ENCODE measurements at regions not wholly inside any gene's neighbourhood (a gene's known extent, or its start where the extent isn't known, plus 50 kb on each side); places are given as distances from the start of the nearest gene placed in this dataset.

- TF ChIP-seq CTCF (IDR thresholded peaks at IDR 0.05; ENCODE audit: low read length, missing control alignments), result no peak
- no peak for DNase-seq (ENCODE audit: low read depth)
- no peak overlapping the region for H3K4me3 ChIP-seq (replicated peaks; ENCODE audit: low read depth, low read length)
Measured at GRCh38 chr2:71743995-71744675, 290.8 kb downstream of the DYSF start.

DNA sequence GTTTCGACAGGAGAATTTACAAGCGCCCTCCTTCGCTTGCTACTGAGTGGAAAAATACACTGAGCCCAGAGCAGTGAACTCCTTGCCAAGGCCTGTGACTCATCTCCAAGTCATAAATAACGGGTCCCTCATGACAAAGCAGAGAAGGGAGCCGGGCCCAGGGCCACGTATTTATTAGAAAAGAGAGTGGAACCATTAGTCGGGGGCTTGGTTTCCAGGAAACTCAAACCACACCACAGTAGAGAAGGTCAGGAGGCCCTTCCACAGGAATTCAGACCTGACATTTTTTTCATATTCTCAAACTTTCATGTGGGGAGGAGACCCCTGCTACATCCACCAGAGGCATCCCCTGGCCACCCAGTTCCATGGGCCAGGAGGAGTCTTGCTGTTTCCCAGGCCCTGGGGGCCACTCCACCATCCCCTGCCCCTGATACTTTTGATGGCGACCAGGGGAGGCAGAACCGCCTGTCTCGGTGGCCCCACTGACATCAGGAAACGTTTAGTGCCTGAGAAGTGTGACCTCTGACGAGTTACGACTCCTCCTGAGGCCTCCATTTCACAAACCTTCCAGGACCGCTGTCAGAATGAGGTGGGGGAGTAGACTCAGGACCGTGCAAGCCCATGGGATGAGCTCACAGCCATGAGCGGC is 289.7 kb downstream of the DYSF start:
- no peak overlapping the region for H3K4me3 ChIP-seq (replicated peaks; ENCODE audit: low read depth, low read length)
- peak; percentile 90 for DNase-seq (ENCODE audit: low read depth)
- no peak for TF ChIP-seq CTCF (IDR thresholded peaks at IDR 0.05; ENCODE audit: low read length, missing control alignments)

DNA sequence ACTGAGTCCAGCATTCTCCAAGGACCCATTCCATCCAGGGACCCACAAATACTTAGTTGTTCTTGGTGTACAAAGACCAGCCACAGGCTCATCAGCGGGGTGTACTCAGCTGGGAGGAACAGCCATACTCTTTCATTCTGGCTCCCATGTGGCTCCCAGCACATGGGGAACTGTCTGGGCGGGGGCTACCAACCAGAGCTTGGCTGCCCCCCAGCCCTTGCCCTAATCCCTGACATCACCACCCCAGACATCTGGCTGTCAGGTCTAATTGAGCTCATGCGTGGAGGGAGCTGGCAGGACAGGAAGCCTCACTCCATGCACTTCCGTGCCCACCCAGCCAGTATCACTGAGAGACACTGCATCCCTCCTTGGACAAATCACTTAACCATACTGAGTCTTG is 283.6 kb downstream of the DYSF start:
- no peak for TF ChIP-seq CTCF (IDR thresholded peaks at IDR 0.05; ENCODE audit: low read length, missing control alignments)
- DNase-seq (ENCODE audit: low read depth), result no peak
- no peak overlapping the region for H3K4me3 ChIP-seq (replicated peaks; ENCODE audit: low read depth, low read length)

- no peak overlapping the region for H3K4me3 ChIP-seq (replicated peaks; ENCODE audit: low read depth, low read length)
- DNase-seq (ENCODE audit: low read depth), result no peak
- TF ChIP-seq CTCF (IDR thresholded peaks at IDR 0.05; ENCODE audit: low read length, missing control alignments), result no peak
Measured at GRCh38 chr2:71736091-71736861, 282.9 kb downstream of the DYSF start.
